ENCODE measurements at regions not wholly inside any gene's neighbourhood (a gene's known extent, or its start where the extent isn't known, plus 50 kb on each side); places are given as distances from the start of the nearest gene placed in this dataset.

DNA sequence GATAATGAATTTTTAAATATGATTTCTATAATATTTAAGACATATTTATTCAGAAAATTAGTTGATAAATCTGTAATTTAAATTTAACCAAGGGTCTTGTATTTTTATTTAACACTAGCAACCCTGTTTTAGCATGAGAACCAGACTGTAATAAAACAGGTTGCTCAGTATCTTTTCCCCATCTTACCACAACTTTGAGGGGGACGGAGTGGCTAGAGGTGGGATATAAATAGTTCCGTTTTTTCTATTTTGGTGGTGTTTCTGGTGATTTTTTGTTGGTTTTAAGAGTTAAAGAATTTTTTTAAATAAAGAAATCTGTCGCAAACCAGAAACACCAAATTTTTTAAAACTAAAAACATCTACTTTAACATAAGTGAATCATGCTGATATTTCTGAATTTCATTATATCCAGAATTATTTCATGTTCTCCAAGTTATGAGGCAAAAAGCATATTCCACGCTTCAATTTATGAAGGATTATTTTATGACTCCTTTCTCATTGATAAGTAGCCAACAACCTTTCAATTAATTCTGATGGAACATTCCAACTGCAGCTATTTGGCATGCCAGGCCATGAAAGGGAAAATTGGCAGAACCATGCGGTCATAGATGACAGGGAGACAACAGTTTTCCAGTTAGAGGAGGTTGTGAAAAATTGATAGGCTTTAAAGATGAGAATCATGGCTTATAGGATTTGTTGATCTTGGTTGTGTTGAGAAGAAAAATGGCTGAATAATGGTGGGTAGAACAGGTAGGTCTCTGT, 151.9 kb upstream of the CARMIL1 start:
- TF ChIP-seq, protein P1, sequence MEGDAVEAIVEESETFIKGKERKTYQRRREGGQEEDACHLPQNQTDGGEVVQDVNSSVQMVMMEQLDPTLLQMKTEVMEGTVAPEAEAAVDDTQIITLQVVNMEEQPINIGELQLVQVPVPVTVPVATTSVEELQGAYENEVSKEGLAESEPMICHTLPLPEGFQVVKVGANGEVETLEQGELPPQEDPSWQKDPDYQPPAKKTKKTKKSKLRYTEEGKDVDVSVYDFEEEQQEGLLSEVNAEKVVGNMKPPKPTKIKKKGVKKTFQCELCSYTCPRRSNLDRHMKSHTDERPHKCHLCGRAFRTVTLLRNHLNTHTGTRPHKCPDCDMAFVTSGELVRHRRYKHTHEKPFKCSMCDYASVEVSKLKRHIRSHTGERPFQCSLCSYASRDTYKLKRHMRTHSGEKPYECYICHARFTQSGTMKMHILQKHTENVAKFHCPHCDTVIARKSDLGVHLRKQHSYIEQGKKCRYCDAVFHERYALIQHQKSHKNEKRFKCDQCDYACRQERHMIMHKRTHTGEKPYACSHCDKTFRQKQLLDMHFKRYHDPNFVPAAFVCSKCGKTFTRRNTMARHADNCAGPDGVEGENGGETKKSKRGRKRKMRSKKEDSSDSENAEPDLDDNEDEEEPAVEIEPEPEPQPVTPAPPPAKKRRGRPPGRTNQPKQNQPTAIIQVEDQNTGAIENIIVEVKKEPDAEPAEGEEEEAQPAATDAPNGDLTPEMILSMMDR (IDR thresholded peaks at IDR 0.05) = no peak
- no peak for DNase-seq (ENCODE audit: low spot score)
- no peak for ATAC-seq (ENCODE audit: low FRiP score)

DNA sequence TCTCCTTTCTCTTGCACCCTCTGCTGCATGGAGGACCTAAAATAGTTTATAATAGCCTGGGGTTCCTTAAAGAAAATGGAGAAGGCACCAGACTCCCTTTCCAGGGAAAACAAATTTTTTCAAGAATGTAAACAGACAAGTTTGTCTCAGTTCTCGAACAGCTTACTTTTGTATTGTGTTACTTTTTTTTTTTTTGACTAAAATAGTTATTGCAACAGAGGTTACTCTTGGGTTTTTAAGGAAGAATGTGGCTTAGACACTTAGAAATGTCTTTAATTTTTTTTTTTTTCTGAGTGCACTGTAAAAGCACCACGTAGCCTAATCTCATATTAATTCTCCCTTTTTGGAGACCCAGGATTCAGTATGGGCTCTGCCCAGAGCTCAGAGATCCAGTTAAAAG, 148.7 kb upstream of the CARMIL1 start:
- TF ChIP-seq, protein P1 (IDR thresholded peaks at IDR 0.05) = no peak
- ATAC-seq (ENCODE audit: low FRiP score) (no peak), DNase-seq (ENCODE audit: low spot score) (no peak)

DNA sequence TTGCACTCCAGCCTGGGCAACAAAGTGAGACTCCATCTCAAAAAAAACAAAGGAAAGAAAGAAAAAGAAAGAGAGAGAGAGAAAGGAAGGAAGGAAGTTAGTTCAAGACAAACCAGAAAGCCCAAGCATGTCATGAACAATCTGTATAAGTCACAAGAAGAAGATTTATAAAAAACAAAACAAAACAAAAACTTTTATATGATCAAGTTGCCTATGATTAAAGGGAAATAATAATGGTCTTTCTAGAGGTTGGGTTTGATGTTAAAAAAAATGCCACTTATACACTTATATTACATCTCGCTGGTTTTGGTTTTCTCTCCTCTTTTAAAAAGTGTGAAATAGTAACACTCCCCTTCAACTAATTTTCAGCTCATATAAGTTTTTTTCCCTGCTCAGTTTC, 146.2 kb upstream of the CARMIL1 start:
- TF ChIP-seq, protein P1 (IDR thresholded peaks at IDR 0.05) = no peak
- ATAC-seq (ENCODE audit: low FRiP score) = no peak
- no peak for DNase-seq (ENCODE audit: low spot score)

DNA sequence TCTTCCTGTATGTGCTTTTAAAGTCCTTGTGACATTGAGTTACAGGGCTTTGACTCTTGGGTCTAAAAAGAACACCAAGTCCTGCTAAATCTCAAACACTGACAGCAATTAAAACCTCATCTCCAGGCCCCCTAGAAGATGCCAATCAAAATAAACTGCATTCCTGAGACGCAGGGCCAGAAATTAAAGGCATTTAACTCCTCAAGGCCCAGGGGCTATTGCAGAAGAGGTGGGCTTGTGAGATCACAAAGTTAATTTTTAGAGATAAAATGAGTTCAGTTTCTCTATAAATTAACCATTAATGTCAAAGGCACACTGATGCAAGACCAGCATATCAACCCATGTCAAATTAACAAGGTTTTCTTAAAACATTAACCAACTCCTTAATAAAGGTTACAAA, 145.6 kb upstream of the CARMIL1 start:
- TF ChIP-seq, protein P1 (IDR thresholded peaks at IDR 0.05) = no peak
- no peak for DNase-seq (ENCODE audit: low spot score)
- ATAC-seq (ENCODE audit: low FRiP score) = no peak

DNA sequence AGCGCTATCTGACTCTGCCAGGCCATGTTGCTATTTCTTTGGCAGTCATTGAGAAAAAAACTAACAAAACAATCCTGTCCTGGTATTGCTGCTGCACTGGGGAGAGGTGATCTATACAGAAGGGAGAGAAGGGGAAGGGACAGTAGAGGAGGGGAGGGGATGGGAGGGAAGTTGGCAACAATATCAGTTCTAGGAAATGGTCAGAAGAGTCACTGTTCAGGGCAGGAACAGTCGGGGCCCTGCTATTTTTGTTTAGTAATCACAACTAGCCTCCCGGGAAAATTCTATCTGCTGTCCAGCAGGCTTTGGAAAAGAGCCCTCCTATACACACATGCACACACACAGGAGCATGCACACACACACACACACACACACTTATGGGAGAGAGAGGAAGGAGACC, 142.3 kb upstream of the CARMIL1 start:
- TF ChIP-seq, protein P1 (IDR thresholded peaks at IDR 0.05) = no peak
- DNase-seq (ENCODE audit: low spot score) = no peak
- ATAC-seq (ENCODE audit: low FRiP score) = peak; percentile 69

DNA sequence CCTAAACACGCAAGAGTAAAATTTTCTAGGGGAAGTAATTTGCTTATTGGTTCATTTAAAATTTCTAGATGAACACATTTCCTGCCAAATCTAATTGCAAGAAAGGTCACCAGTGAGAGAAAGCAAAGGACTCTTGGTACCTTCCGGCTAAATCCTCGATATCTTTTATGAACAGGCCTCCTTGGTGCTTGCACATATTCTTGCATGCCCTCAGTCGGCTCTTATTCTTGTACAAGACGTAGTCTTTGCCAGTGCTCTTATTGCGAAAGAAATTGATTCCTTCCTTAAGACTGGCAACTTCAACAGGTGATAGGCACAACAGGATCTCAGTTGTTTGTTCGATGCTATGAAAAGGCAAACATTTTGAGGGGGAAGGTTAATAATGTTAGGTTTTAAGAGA, 141.7 kb upstream of the CARMIL1 start:
- TF ChIP-seq, protein P1 (IDR thresholded peaks at IDR 0.05) = no peak
- DNase-seq (ENCODE audit: low spot score) (no peak), ATAC-seq (ENCODE audit: low FRiP score) (no peak)

DNA sequence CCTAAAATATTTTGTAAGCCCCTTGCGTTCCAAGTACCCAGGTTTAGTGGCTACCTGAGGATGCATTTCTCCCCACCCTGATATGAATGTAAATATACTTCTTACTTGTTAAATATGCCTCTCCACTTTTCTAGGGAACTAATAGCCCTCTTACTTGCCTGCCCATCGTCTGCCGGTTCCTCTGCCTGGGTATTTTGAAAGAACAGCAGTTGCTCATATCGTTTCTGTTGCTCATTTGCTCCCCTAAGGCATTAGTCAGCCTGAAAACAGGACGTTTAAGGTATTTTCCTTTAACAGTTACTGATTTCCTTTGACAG, 141.3 kb upstream of the CARMIL1 start:
- peak; percentile 27 for DNase-seq (ENCODE audit: low spot score)
- ATAC-seq (ENCODE audit: low FRiP score) = peak; percentile 61
- TF ChIP-seq, protein P1 (IDR thresholded peaks at IDR 0.05) = no peak

All from omental fat pad (tissue), 3 donors.